GM23338 (cell line): ENCODE measurements at regions not wholly inside any gene's neighbourhood (a gene's known extent, or its start where the extent isn't known, plus 50 kb on each side); places are given as distances from the start of the nearest gene placed in this dataset.

ENCODE experiments used
- CREB1 ChIP-seq: fragments of 250-450 bp; sonication (Bioruptor Pico); IDR thresholded peaks from 2 replicates; pipeline ENCODE4 v1.5.0; 2020; ENCODE audit warnings: low read depth, mild to moderate bottlenecking, moderate library complexity
- EZH2 ChIP-seq: fragments of 200-600 bp; sonication (generic); IDR thresholded peaks from one replicate; pipeline ENCODE4 v1.8.0; 2017; ENCODE audit warnings: antibody characterized with exemption, mild to moderate bottlenecking, low read depth; ENCODE audit not compliant: unreplicated experiment
- EZH2phosphoT487 ChIP-seq: fragments of 200-600 bp; sonication (generic); IDR thresholded peaks from one replicate; pipeline ENCODE4 v1.8.1; 2018; ENCODE audit warnings: antibody characterized with exemption; ENCODE audit not compliant: unreplicated experiment
- JUNB ChIP-seq: IDR thresholded peaks from one replicate; pipeline ENCODE4 v1.6.1; 2016; ENCODE audit warnings: antibody characterized with exemption; ENCODE audit not compliant: unreplicated experiment
- POLR2AphosphoS5 ChIP-seq: IDR thresholded peaks from 2 replicates; pipeline ENCODE4 v1.6.1; 2016; ENCODE audit warnings: antibody characterized with exemption, low read depth
- STAT1 ChIP-seq: IDR thresholded peaks from one replicate; pipeline ENCODE4 v1.6.1; 2016; ENCODE audit warnings: antibody characterized with exemption; ENCODE audit not compliant: unreplicated experiment
- ZNF114 ChIP-seq: fragments of 250-450 bp; sonication (Bioruptor Pico); IDR thresholded peaks from 2 replicates; pipeline ENCODE4 v1.5.0; 2020; ENCODE audit warnings: mild to moderate bottlenecking, moderate library complexity
- TF ChIP-seq, protein P1 (sequence below), 2 experiments: fragments of 200-600 bp in 1 of 2; sonication (generic) in 1 of 2; conservative IDR thresholded peaks; 2 replicates each; pipeline versions ENCODE4 v1.5.1 to v1.6.1; 2016 to 2017; ENCODE audit warnings: antibody characterized with exemption in 2 of 2, low read depth in 2 of 2, mild to moderate bottlenecking in 2 of 2, moderate library complexity in 1 of 2
- TF ChIP-seq, protein P2 (sequence below): fragments of 250-450 bp; sonication (Bioruptor Pico); IDR thresholded peaks from 2 replicates; pipeline ENCODE4 v1.5.0; 2020; ENCODE audit warnings: mild to moderate bottlenecking, moderate library complexity
- TF ChIP-seq, protein P3 (sequence below): IDR thresholded peaks from 2 replicates; pipeline ENCODE4 v1.6.1; 2016; ENCODE audit warnings: antibody characterized with exemption
- TF ChIP-seq, protein P4 (sequence below): IDR thresholded peaks from one replicate; pipeline ENCODE4 v1.6.1; 2018; ENCODE audit warnings: antibody characterized with exemption; ENCODE audit not compliant: unreplicated experiment

DNA sequence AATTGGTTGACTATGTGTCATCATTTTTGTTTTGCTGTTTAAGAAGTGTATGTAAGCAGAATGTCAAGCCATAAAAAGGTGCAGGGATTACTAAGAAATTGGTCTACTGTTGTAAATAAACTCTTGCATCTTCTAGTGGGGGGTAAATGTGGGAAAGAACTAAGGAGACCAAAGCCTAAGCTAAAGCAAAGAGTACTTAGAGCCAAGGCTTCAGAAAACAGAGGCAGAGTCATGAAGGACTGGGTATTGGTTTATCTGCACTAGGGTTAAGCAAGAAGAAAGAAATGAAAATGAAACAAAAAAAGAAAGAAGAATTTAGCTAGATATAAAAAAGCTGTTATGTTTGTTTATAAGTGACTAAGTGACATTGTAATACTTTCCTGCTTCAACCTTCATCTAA, 628.1 kb downstream of the METTL15 start:
- TF ChIP-seq EZH2phosphoT487 = no peak
- no peak for TF ChIP-seq POLR2AphosphoS5
- TF ChIP-seq, protein P1, sequence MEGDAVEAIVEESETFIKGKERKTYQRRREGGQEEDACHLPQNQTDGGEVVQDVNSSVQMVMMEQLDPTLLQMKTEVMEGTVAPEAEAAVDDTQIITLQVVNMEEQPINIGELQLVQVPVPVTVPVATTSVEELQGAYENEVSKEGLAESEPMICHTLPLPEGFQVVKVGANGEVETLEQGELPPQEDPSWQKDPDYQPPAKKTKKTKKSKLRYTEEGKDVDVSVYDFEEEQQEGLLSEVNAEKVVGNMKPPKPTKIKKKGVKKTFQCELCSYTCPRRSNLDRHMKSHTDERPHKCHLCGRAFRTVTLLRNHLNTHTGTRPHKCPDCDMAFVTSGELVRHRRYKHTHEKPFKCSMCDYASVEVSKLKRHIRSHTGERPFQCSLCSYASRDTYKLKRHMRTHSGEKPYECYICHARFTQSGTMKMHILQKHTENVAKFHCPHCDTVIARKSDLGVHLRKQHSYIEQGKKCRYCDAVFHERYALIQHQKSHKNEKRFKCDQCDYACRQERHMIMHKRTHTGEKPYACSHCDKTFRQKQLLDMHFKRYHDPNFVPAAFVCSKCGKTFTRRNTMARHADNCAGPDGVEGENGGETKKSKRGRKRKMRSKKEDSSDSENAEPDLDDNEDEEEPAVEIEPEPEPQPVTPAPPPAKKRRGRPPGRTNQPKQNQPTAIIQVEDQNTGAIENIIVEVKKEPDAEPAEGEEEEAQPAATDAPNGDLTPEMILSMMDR (conservative IDR thresholded peaks at IDR 0.05; ENCODE audit: low read depth in 2 of 2) = no peak
- no peak for TF ChIP-seq ZNF114 (CRISPR knock-in tag)
- no peak for TF ChIP-seq CREB1 (CRISPR knock-in tag)
- no peak for TF ChIP-seq EZH2
- TF ChIP-seq, protein P2, sequence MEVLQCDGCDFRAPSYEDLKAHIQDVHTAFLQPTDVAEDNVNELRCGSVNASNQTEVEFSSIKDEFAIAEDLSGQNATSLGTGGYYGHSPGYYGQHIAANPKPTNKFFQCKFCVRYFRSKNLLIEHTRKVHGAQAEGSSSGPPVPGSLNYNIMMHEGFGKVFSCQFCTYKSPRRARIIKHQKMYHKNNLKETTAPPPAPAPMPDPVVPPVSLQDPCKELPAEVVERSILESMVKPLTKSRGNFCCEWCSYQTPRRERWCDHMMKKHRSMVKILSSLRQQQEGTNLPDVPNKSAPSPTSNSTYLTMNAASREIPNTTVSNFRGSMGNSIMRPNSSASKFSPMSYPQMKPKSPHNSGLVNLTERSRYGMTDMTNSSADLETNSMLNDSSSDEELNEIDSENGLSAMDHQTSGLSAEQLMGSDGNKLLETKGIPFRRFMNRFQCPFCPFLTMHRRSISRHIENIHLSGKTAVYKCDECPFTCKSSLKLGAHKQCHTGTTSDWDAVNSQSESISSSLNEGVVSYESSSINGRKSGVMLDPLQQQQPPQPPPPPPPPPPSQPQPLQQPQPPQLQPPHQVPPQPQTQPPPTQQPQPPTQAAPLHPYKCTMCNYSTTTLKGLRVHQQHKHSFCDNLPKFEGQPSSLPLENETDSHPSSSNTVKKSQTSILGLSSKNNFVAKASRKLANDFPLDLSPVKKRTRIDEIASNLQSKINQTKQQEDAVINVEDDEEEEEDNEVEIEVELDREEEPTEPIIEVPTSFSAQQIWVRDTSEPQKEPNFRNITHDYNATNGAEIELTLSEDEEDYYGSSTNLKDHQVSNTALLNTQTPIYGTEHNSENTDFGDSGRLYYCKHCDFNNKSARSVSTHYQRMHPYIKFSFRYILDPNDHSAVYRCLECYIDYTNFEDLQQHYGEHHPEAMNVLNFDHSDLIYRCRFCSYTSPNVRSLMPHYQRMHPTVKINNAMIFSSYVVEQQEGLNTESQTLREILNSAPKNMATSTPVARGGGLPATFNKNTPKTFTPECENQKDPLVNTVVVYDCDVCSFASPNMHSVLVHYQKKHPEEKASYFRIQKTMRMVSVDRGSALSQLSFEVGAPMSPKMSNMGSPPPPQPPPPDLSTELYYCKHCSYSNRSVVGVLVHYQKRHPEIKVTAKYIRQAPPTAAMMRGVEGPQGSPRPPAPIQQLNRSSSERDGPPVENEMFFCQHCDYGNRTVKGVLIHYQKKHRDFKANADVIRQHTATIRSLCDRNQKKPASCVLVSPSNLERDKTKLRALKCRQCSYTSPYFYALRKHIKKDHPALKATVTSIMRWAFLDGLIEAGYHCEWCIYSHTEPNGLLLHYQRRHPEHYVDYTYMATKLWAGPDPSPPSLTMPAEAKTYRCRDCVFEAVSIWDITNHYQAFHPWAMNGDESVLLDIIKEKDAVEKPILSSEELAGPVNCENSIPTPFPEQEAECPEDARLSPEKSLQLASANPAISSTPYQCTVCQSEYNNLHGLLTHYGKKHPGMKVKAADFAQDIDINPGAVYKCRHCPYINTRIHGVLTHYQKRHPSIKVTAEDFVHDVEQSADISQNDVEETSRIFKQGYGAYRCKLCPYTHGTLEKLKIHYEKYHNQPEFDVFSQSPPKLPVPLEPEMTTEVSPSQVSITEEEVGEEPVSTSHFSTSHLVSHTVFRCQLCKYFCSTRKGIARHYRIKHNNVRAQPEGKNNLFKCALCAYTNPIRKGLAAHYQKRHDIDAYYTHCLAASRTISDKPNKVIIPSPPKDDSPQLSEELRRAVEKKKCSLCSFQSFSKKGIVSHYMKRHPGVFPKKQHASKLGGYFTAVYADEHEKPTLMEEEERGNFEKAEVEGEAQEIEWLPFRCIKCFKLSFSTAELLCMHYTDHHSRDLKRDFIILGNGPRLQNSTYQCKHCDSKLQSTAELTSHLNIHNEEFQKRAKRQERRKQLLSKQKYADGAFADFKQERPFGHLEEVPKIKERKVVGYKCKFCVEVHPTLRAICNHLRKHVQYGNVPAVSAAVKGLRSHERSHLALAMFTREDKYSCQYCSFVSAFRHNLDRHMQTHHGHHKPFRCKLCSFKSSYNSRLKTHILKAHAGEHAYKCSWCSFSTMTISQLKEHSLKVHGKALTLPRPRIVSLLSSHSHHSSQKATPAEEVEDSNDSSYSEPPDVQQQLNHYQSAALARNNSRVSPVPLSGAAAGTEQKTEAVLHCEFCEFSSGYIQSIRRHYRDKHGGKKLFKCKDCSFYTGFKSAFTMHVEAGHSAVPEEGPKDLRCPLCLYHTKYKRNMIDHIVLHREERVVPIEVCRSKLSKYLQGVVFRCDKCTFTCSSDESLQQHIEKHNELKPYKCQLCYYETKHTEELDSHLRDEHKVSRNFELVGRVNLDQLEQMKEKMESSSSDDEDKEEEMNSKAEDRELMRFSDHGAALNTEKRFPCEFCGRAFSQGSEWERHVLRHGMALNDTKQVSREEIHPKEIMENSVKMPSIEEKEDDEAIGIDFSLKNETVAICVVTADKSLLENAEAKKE = no peak
- TF ChIP-seq, protein P3, sequence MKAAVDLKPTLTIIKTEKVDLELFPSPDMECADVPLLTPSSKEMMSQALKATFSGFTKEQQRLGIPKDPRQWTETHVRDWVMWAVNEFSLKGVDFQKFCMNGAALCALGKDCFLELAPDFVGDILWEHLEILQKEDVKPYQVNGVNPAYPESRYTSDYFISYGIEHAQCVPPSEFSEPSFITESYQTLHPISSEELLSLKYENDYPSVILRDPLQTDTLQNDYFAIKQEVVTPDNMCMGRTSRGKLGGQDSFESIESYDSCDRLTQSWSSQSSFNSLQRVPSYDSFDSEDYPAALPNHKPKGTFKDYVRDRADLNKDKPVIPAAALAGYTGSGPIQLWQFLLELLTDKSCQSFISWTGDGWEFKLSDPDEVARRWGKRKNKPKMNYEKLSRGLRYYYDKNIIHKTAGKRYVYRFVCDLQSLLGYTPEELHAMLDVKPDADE = no peak
- no peak for TF ChIP-seq STAT1
- TF ChIP-seq JUNB = no peak
- TF ChIP-seq, protein P4, sequence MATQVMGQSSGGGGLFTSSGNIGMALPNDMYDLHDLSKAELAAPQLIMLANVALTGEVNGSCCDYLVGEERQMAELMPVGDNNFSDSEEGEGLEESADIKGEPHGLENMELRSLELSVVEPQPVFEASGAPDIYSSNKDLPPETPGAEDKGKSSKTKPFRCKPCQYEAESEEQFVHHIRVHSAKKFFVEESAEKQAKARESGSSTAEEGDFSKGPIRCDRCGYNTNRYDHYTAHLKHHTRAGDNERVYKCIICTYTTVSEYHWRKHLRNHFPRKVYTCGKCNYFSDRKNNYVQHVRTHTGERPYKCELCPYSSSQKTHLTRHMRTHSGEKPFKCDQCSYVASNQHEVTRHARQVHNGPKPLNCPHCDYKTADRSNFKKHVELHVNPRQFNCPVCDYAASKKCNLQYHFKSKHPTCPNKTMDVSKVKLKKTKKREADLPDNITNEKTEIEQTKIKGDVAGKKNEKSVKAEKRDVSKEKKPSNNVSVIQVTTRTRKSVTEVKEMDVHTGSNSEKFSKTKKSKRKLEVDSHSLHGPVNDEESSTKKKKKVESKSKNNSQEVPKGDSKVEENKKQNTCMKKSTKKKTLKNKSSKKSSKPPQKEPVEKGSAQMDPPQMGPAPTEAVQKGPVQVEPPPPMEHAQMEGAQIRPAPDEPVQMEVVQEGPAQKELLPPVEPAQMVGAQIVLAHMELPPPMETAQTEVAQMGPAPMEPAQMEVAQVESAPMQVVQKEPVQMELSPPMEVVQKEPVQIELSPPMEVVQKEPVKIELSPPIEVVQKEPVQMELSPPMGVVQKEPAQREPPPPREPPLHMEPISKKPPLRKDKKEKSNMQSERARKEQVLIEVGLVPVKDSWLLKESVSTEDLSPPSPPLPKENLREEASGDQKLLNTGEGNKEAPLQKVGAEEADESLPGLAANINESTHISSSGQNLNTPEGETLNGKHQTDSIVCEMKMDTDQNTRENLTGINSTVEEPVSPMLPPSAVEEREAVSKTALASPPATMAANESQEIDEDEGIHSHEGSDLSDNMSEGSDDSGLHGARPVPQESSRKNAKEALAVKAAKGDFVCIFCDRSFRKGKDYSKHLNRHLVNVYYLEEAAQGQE = no peak
